NB4 (cell line): ENCODE measurements at regions not wholly inside any gene's neighbourhood (a gene's known extent, or its start where the extent isn't known, plus 50 kb on each side); places are given as distances from the start of the nearest gene placed in this dataset.

Experiments
- TF ChIP-seq, protein P1 (sequence below): IDR thresholded peaks from one replicate; pipeline ENCODE4 v1.5.1; 2012; ENCODE audit warnings: low read depth, low read length
- TF ChIP-seq, protein P2 (sequence below): IDR thresholded peaks from 2 replicates; pipeline ENCODE4 v1.6.1; 2011; ENCODE audit warnings: low read depth, low read length

DNA sequence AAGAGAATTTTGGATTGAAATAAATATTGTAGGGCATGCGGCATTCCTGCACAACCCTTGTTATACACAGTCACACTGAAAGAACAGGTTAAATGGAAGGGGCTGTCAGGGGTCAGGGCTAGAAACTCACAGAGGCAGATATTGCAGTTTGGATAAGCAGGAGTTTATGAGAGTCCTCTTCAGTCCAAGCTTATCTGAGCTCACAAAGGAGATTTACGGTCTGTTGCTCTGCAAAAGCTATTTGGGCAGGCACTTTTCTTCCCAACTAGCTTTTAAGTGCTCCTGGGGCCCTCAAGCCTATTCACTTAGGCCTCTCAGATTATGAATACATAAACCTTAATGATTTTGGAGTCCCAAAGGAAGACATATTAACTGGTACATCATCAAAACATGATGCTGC is 156.2 kb downstream of the SOX4 start:
- TF ChIP-seq, protein P1, sequence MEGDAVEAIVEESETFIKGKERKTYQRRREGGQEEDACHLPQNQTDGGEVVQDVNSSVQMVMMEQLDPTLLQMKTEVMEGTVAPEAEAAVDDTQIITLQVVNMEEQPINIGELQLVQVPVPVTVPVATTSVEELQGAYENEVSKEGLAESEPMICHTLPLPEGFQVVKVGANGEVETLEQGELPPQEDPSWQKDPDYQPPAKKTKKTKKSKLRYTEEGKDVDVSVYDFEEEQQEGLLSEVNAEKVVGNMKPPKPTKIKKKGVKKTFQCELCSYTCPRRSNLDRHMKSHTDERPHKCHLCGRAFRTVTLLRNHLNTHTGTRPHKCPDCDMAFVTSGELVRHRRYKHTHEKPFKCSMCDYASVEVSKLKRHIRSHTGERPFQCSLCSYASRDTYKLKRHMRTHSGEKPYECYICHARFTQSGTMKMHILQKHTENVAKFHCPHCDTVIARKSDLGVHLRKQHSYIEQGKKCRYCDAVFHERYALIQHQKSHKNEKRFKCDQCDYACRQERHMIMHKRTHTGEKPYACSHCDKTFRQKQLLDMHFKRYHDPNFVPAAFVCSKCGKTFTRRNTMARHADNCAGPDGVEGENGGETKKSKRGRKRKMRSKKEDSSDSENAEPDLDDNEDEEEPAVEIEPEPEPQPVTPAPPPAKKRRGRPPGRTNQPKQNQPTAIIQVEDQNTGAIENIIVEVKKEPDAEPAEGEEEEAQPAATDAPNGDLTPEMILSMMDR, result no peak
- TF ChIP-seq, protein P2, sequence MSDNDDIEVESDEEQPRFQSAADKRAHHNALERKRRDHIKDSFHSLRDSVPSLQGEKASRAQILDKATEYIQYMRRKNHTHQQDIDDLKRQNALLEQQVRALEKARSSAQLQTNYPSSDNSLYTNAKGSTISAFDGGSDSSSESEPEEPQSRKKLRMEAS, result no peak
